OCI-LY7 (cell line): ENCODE measurements at regions not wholly inside any gene's neighbourhood (a gene's known extent, or its start where the extent isn't known, plus 50 kb on each side); places are given as distances from the start of the nearest gene placed in this dataset.
"Not testable (repeated sequence)": the region's sequence is repeated elsewhere in the genome, so short reads cannot be mapped to it uniquely, and the experiment has no call there.

Source experiments
- BruUV-seq: library from RNA; stranded (reverse); fragments of 400-500 nt; replicated peaks from 2 replicates; lab custom pipeline; 2021; lab: Mats Ljungman, UMichigan
- CTCF ChIA-PET: fragments of 300-600 bp; sonication (Branson Sonifier 250); formaldehyde crosslinking; loops from one replicate; lab custom pipeline; 2022; ENCODE audit warnings: antibody characterized with exemption; ENCODE audit not compliant: unreplicated experiment; lab: Charles Lee
- POLR2A ChIA-PET: fragments of 300-600 bp; sonication (Branson Sonifier 250); formaldehyde crosslinking; loops from one replicate; lab custom pipeline; 2022; ENCODE audit warnings: antibody characterized with exemption; lab: Charles Lee
- DNase-seq: peaks from one replicate; pipeline ENCODE4 v3.0.0-alpha.2; 2015; ENCODE audit warnings: low spot score
- H2AFZ ChIP-seq: fragments of 200-600 bp; sonication (generic), shearing (Covaris generic); 2 replicates; pipeline ENCODE4 v1.6.1; 2014; ENCODE audit warnings: mild to moderate bottlenecking, antibody characterized with exemption, low read length, moderate library complexity
- H3K27ac ChIP-seq: fragments of 200-600 bp; sonication (generic); 2 replicates; pipeline ENCODE4 v1.5.1; 2014; ENCODE audit warnings: mixed run types, low read depth, mild to moderate bottlenecking, moderate library complexity, low read length, inconsistent platforms; ENCODE audit not compliant: poor library complexity, severe bottlenecking
- H3K36me3 ChIP-seq: fragments of 200-600 bp; sonication (generic); 2 replicates; pipeline ENCODE4 v1.6.1; 2014; ENCODE audit warnings: mild to moderate bottlenecking, antibody characterized with exemption, low read length, moderate library complexity, mixed read lengths; ENCODE audit not compliant: insufficient read depth
- H3K4me1 ChIP-seq: fragments of 200-600 bp; sonication (generic); 2 replicates; pipeline ENCODE4 v1.5.1; 2014; ENCODE audit warnings: mild to moderate bottlenecking, low read length; ENCODE audit not compliant: insufficient read depth, poor library complexity, severe bottlenecking
- H3K4me2 ChIP-seq: fragments of 200-600 bp; sonication (generic); 2 replicates; pipeline ENCODE4 v1.6.1; 2014; ENCODE audit warnings: mild to moderate bottlenecking, low read length
- H3K4me3 ChIP-seq: fragments of 200-600 bp; sonication (generic); 2 replicates; pipeline ENCODE4 v1.5.1; 2014; ENCODE audit warnings: mild to moderate bottlenecking, low read depth, low read length; ENCODE audit not compliant: poor library complexity, severe bottlenecking
- H3K79me2 ChIP-seq: fragments of 200-600 bp; sonication (generic); 2 replicates; pipeline ENCODE4 v1.6.1; 2016; ENCODE audit warnings: low read depth, mild to moderate bottlenecking, low read length, moderate library complexity, mixed read lengths; ENCODE audit not compliant: insufficient read depth
- H3K9me2 ChIP-seq: fragments of 200-600 bp; sonication (generic); 2 replicates; pipeline ENCODE4 v1.6.1; 2016; ENCODE audit warnings: mild to moderate bottlenecking, low read length, mixed read lengths; ENCODE audit not compliant: insufficient read depth
- H3K9me3 ChIP-seq: fragments of 200-600 bp; sonication (generic); 2 replicates; pipeline ENCODE4 v1.6.1; 2014; ENCODE audit warnings: mild to moderate bottlenecking, mixed run types, low read length, mixed read lengths
- H4K20me1 ChIP-seq: fragments of 200-600 bp; sonication (generic); 2 replicates; pipeline ENCODE4 v1.6.1; 2014; ENCODE audit warnings: mild to moderate bottlenecking, antibody characterized with exemption, low read length, moderate library complexity, mixed read lengths; ENCODE audit not compliant: insufficient read depth
- CTCF ChIP-seq: fragments of 200-600 bp; sonication (generic); conservative IDR thresholded peaks from 2 replicates; pipeline ENCODE4 v1.5.1; 2014; ENCODE audit warnings: mild to moderate bottlenecking, antibody characterized with exemption, low read length, moderate library complexity, mixed read lengths
- EZH2phosphoT487 ChIP-seq: fragments of 200-600 bp; sonication (generic); IDR thresholded peaks from 2 replicates; pipeline ENCODE4 v1.6.1; 2018; ENCODE audit warnings: low read depth, borderline replicate concordance, mild to moderate bottlenecking, mixed run types, antibody characterized with exemption, low read length, moderate library complexity, mixed read lengths
- intact Hi-C: fragments of 100-400 bp; cut with micrococcal nuclease; formaldehyde crosslinking; loops from one replicate; pipeline ENCODE4 v1.10.0; 2022; ENCODE audit not compliant: unreplicated experiment

DNA sequence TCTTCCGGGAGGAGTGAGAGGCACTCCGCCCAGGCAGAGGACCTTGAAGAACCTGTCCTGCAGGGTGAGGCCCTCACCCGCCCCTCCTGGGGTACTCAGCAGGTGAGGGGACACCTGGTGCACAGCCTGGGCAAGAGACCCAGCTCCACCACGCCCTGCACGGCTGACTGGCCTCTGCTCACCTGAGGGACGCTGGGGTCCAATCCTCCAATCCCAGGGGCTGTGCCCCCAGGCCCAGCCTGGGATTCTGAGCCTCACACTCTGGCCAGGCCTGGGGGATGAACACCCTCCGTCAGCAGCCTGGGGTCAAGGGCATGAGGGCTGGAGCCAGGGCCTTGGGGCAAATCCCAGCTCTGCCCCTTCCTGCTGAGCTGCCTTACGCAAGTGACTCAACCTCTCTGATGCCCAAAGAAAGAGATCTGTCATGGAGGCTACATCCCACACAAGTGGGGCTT is 149.9 kb upstream of the PTPN1 start:
- Histone ChIP-seq H3K36me3 (no peaks in the 10 kb centered on the region), H3K4me3 (no peak overlapping the region), H3K9me2 (no peaks in the 10 kb centered on the region), H3K79me2 (no peaks in the 10 kb centered on the region), H3K4me2 (no peak overlapping the region), H4K20me1 (no peaks in the 10 kb centered on the region), H3K9me3 (no peaks in the 10 kb centered on the region), H3K27ac (no peak overlapping the region), H2AFZ (no peak overlapping the region), H3K4me1 (no peaks in the 10 kb centered on the region)
- no TSS peak for BruUV-seq
- TF ChIP-seq EZH2phosphoT487: no peak
- TF ChIP-seq CTCF: no peak
- intact Hi-C loops: no loop called here
- CTCF ChIA-PET: no interaction called here
- no peak for DNase-seq
- POLR2A ChIA-PET: no interaction called here

GRCh38 chr20:50360921-50361320 is 149.3 kb upstream of the PTPN1 start:
- Histone ChIP-seq H3K4me3 (no peak overlapping the region), H3K9me2 (no peaks in the 10 kb centered on the region), H3K36me3 (no peaks in the 10 kb centered on the region), H4K20me1 (no peaks in the 10 kb centered on the region), H3K79me2 (no peaks in the 10 kb centered on the region), H3K4me2 (no peak overlapping the region), H3K9me3 (no peaks in the 10 kb centered on the region), H3K4me1 (no peaks in the 10 kb centered on the region), H2AFZ (no peak overlapping the region), H3K27ac (no peak overlapping the region)
- ChIA-PET POLR2A (no interaction called here), CTCF (no interaction called here)
- no peak for DNase-seq
- BruUV-seq: no TSS peak
- TF ChIP-seq CTCF: no peak
- no peak for TF ChIP-seq EZH2phosphoT487
- intact Hi-C loops: no loop called here

GRCh38 chr20:50362177-50362576 is 148.0 kb upstream of the PTPN1 start:
- POLR2A ChIA-PET: not testable (repeated sequence)

More at GRCh38 chr20:50362177-50362576, 148.0 kb upstream of the PTPN1 start:
- H3K4me1 ChIP-seq, H3K36me3 ChIP-seq, DNase-seq, H3K4me2 ChIP-seq, H3K79me2 ChIP-seq, H3K9me3 ChIP-seq, H3K27ac ChIP-seq, BruUV-seq, CTCF ChIA-PET, H2AFZ ChIP-seq, intact Hi-C loops, H3K9me2 ChIP-seq, H3K4me3 ChIP-seq, H4K20me1 ChIP-seq: not testable (repeated sequence)
